MCF 10A (cell line): ENCODE measurements at regions not wholly inside any gene's neighbourhood (a gene's known extent, or its start where the extent isn't known, plus 50 kb on each side); places are given as distances from the start of the nearest gene placed in this dataset.

Experiments
- BruUV-seq: library from RNA; stranded (reverse); fragments of 400-500 nt; replicated peaks from 2 replicates; lab custom pipeline; 2021; lab: Mats Ljungman, UMichigan
- CTCF ChIA-PET: fragments of 300-600 bp; sonication (Branson Sonifier 250); formaldehyde crosslinking; extraction: SDS; loops from one replicate; lab custom pipeline; 2021; ENCODE audit warnings: antibody characterized with exemption, inconsistent platforms; lab: Yijun Ruan, JAX
- POLR2A ChIA-PET: fragments of 300-600, 350-650 bp; sonication (Branson Sonifier 250); formaldehyde crosslinking; extraction: SDS; loops from one replicate; lab custom pipeline; 2020; ENCODE audit warnings: antibody characterized with exemption, inconsistent platforms; lab: Yijun Ruan, JAX
- DNase-seq: peaks from one replicate; pipeline ENCODE4 v3.0.0-alpha.2; 2018; ENCODE audit not compliant: unreplicated experiment
- H3K27ac Mint-ChIP-seq: one replicate; pipeline ENCODE4 v1.8.0; 2022; ENCODE audit warnings: mild to moderate bottlenecking, low read depth, mixed read lengths; ENCODE audit not compliant: unreplicated experiment
- H3K27me3 Mint-ChIP-seq: one replicate; pipeline ENCODE4 v1.8.0; 2022; ENCODE audit warnings: mixed read lengths; ENCODE audit not compliant: insufficient read depth, unreplicated experiment
- H3K36me3 Mint-ChIP-seq: one replicate; pipeline ENCODE4 v1.8.0; 2022; ENCODE audit warnings: mild to moderate bottlenecking, moderate library complexity, mixed read lengths; ENCODE audit not compliant: insufficient read depth, unreplicated experiment
- H3K4me1 Mint-ChIP-seq: one replicate; pipeline ENCODE4 v1.8.0; 2022; ENCODE audit warnings: mixed read lengths; ENCODE audit not compliant: insufficient read depth, unreplicated experiment
- H3K4me3 Mint-ChIP-seq: one replicate; pipeline ENCODE4 v1.8.0; 2022; ENCODE audit warnings: mild to moderate bottlenecking, moderate library complexity, mixed read lengths; ENCODE audit not compliant: unreplicated experiment
- H3K9me3 Mint-ChIP-seq: one replicate; pipeline ENCODE4 v1.8.0; 2022; ENCODE audit warnings: mixed read lengths; ENCODE audit not compliant: unreplicated experiment
- intact Hi-C: fragments of 100-400 bp; cut with micrococcal nuclease; formaldehyde crosslinking; loops from 2 replicates; pipeline ENCODE4 v1.14.1; 2022
- TF ChIP-seq, protein P1 (sequence below): fragments of 200-600 bp; IDR thresholded peaks from one replicate; pipeline ENCODE4 v1.8.0; 2022; ENCODE audit warnings: antibody characterized with exemption, mild to moderate bottlenecking; ENCODE audit not compliant: unreplicated experiment

DNA sequence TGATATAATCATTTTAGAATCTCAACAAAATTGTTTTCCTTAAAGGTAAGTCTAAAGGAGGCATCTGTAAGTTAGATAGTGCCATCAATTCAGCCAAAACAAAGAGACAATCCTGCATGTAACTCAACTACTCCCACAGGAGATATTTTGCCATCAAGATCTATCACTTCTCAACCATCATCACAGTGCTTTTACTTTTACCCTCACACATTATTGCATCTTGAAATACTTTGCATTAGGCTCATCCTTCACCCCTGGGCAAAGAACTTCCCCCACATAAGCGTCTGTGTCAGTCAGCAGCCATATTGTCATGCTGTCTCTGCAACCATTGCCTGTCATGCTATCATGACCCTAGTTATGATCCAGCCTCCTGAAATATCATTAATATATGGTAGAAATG lies 54.9 kb upstream of the NLGN1 start:
- Mint-ChIP-seq H3K36me3 (no peaks in the 10 kb centered on the region), H3K27ac (no peak overlapping the region), H3K4me1 (no peaks in the 10 kb centered on the region), H3K27me3 (peaks cover 37% of the 10 kb centered on the region), H3K9me3 (no peaks in the 10 kb centered on the region), H3K4me3 (no peak overlapping the region)
- ChIA-PET POLR2A (no interaction called here), CTCF (interaction anchor here (0.6 kb wide), 1 partner anchor 58 kb away, joined by 4 read pairs; no protein-coding TSS in a partner anchor)
- TF ChIP-seq, protein P1, sequence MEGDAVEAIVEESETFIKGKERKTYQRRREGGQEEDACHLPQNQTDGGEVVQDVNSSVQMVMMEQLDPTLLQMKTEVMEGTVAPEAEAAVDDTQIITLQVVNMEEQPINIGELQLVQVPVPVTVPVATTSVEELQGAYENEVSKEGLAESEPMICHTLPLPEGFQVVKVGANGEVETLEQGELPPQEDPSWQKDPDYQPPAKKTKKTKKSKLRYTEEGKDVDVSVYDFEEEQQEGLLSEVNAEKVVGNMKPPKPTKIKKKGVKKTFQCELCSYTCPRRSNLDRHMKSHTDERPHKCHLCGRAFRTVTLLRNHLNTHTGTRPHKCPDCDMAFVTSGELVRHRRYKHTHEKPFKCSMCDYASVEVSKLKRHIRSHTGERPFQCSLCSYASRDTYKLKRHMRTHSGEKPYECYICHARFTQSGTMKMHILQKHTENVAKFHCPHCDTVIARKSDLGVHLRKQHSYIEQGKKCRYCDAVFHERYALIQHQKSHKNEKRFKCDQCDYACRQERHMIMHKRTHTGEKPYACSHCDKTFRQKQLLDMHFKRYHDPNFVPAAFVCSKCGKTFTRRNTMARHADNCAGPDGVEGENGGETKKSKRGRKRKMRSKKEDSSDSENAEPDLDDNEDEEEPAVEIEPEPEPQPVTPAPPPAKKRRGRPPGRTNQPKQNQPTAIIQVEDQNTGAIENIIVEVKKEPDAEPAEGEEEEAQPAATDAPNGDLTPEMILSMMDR, result no peak
- DNase-seq, result no peak
- intact Hi-C loops, result no loop called here
- no TSS peak for BruUV-seq

DNA sequence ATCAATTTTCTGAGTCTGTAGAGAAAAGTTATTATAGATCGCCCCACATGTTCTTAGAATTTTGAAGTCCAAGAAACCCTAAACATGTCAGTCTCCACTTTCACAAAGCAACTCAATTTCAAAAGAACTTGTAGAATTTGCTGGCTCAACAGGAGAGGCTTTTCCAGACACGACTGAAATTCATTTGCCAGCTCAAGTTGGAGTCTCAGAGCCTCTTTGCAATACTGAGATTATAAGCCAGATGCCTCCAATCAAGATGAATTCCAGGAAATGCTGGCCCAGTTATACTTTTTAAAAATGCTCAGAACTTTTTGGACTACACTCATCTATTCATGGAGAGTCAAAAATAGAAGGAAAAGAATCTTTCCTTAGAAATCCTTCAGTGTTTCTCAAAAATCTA lies 56.9 kb upstream of the NLGN1 start:
- CTCF ChIA-PET, result no interaction called here
- Mint-ChIP-seq H3K4me1 (no peaks in the 10 kb centered on the region), H3K27me3 (peaks cover 39% of the 10 kb centered on the region), H3K4me3 (no peak overlapping the region), H3K27ac (no peak overlapping the region), H3K36me3 (no peaks in the 10 kb centered on the region), H3K9me3 (no peaks in the 10 kb centered on the region)
- TF ChIP-seq, protein P1, result no peak
- intact Hi-C loops, result no loop called here
- no TSS peak for BruUV-seq
- POLR2A ChIA-PET, result no interaction called here
- no peak for DNase-seq

DNA sequence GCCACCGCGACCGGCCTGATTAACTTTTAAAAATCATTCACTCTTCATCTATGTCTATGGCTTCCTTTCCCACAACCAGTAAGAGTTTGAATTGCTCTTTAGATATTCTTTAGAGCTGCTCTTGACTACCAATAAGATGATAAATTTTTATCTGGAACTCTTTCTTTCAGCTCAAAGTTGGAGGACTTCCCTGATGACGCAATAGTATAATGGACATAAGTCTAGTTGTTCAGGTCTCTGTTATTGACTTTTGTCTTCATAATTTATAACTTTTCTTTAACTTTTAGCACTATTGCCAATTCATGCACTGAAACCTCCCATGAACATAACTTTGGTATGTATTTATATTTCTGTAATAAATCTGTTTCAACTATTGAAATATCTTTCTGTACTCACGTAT lies 61.3 kb upstream of the NLGN1 start:
- Mint-ChIP-seq H3K36me3 (no peaks in the 10 kb centered on the region), H3K4me1 (no peaks in the 10 kb centered on the region), H3K4me3 (no peak overlapping the region), H3K27ac (no peak overlapping the region), H3K27me3 (peaks cover 76% of the 10 kb centered on the region), H3K9me3 (no peaks in the 10 kb centered on the region)
- CTCF ChIA-PET, result interaction anchor here (0.7 to 1.3 kb wide), 3 partner anchors 10 to 33 kb away, joined by 3 to 4 read pairs (median 3); no protein-coding TSS in a partner anchor
- POLR2A ChIA-PET, result interaction anchor here (1.1 kb wide), 1 partner anchor 9 kb away, joined by 3 read pairs; no protein-coding TSS in a partner anchor
- BruUV-seq, result no TSS peak
- DNase-seq, result no peak
- intact Hi-C loops, result no loop called here
- TF ChIP-seq, protein P1, result no peak

DNA sequence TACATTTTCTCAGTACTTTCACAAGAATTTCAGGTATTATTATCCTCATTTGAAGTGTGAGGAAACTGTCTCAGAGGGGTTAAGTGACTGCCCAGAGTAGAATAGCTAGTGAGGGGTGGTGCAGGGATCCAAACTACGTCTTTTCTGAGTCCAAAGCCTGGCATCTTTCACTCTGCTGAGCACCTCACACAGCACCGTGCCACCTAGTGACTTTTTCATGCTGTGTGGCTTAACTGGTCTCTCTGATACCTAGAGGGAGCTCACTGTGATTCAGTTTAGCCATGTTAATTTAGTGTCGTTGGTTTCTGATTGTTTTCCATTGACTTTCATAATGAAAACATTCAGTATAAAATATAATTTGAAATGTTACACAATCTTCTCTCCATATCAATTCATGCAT lies 91.4 kb upstream of the NLGN1 start:
- CTCF ChIA-PET, result no interaction called here
- no TSS peak for BruUV-seq
- TF ChIP-seq, protein P1, result no peak
- H3K27me3 Mint-ChIP-seq, result peaks cover 81% of the 10 kb centered on the region
- no peak overlapping the region for H3K4me3 Mint-ChIP-seq
- no peaks in the 10 kb centered on the region for H3K36me3 Mint-ChIP-seq
- intact Hi-C loops, result no loop called here
- H3K9me3 Mint-ChIP-seq, result no peaks in the 10 kb centered on the region
- no peaks in the 10 kb centered on the region for H3K4me1 Mint-ChIP-seq
- POLR2A ChIA-PET, result no interaction called here
- no peak overlapping the region for H3K27ac Mint-ChIP-seq
- no peak for DNase-seq
